B cell (primary cell): ENCODE measurements at regions not wholly inside any gene's neighbourhood (a gene's known extent, or its start where the extent isn't known, plus 50 kb on each side); places are given as distances from the start of the nearest gene placed in this dataset.

ENCODE experiments used
- ATAC-seq: fragments of 200-7000 bp; cut with Tn5 transposase; one replicate; pipeline ENCODE4 v1.10.0; 2021; ENCODE audit warnings: low read depth, mild to moderate bottlenecking, moderate number of reproducible peaks, moderate library complexity
- CTCF ChIA-PET: fragments of 350-600 bp; sonication (Branson Sonifier 250); formaldehyde crosslinking; loops from one replicate; lab custom pipeline; 2021; ENCODE audit warnings: antibody characterized with exemption, inconsistent platforms; lab: Charles Lee
- POLR2A ChIA-PET: fragments of 350-600 bp; sonication (Branson Sonifier 250); formaldehyde crosslinking; loops from one replicate; lab custom pipeline; 2021; ENCODE audit warnings: antibody characterized with exemption; lab: Charles Lee
- DNase-seq: peaks from one replicate; pipeline ENCODE4 v3.0.0; 2013
- H2AFZ ChIP-seq: 2 replicates; pipeline ENCODE4 v1.6.1; 2012; ENCODE audit warnings: mild to moderate bottlenecking, low read depth, low read length; ENCODE audit not compliant: insufficient read depth, poor library complexity, severe bottlenecking
- H3K27ac ChIP-seq, 2 donors: 1 replicate in 1 of 2; 2 replicates in 1 of 2; pipeline ENCODE4 v1.5.1; 2012 to 2013; ENCODE audit warnings: low read length in 2 of 2, mild to moderate bottlenecking in 2 of 2, moderate library complexity in 1 of 2
- H3K27me3 ChIP-seq, 4 experiments: fragments of 200-600 bp in 1 of 4; sonication (generic) in 1 of 4; replicated peaks in 1 of 4; 1 replicate in 2 of 4; 2 replicates in 2 of 4; pipeline versions ENCODE4 v1.6.1 to v1.7.0; 2013 to 2016; ENCODE audit warnings: low read length in 3 of 4, mild to moderate bottlenecking in 2 of 4, mixed read lengths in 1 of 4, moderate library complexity in 1 of 4; ENCODE audit not compliant: insufficient read depth in 4 of 4, control insufficient read depth in 3 of 4; ENCODE audit errors: control extremely low read depth in 1 of 4
- H3K36me3 ChIP-seq, 2 experiments: replicated peaks in 1 of 2; 1 replicate in 1 of 2; 2 replicates in 1 of 2; pipeline versions ENCODE4 v1.6.1 to v1.7.1; 2013; ENCODE audit warnings: low read length in 1 of 2; ENCODE audit not compliant: insufficient read depth in 2 of 2, control insufficient read depth in 1 of 2; ENCODE audit errors: control extremely low read depth in 1 of 2, extremely low read depth in 1 of 2
- H3K4me1 ChIP-seq, 2 donors: fragments of 200-600 bp in 1 of 2; sonication (generic) in 1 of 2; 1 replicate in 1 of 2; 2 replicates in 1 of 2; pipeline versions ENCODE4 v1.5.1 to v1.6.1; 2013 to 2017; ENCODE audit warnings: low read length in 2 of 2; ENCODE audit not compliant: control insufficient read depth in 2 of 2, insufficient read depth in 2 of 2
- H3K4me2 ChIP-seq: replicated peaks from 2 replicates; pipeline ENCODE3; 2012; ENCODE audit warnings: mild to moderate bottlenecking, low read depth, low read length; ENCODE audit not compliant: poor library complexity, severe bottlenecking
- H3K4me3 ChIP-seq, 5 experiments: fragments of 200-600 bp in 1 of 5; sonication (generic) in 1 of 5; 1 replicate in 3 of 5; 2 replicates in 2 of 5; pipeline versions ENCODE4 v1.5.1 to v1.7.0; 2011 to 2016; ENCODE audit warnings: low read length in 4 of 5, mild to moderate bottlenecking in 4 of 5, low read depth in 2 of 5, control low read depth in 1 of 5, moderate library complexity in 1 of 5; ENCODE audit not compliant: insufficient read depth in 1 of 5; ENCODE audit errors: control extremely low read depth in 1 of 5, extremely low read depth in 1 of 5
- H3K79me2 ChIP-seq: fragments of 200-600 bp; sonication (generic); one replicate; pipeline ENCODE4 v1.6.0; 2016; ENCODE audit warnings: low read length; ENCODE audit not compliant: control insufficient read depth, insufficient read depth
- H3K9ac ChIP-seq: fragments of 200-600 bp; sonication (generic); 2 replicates; pipeline ENCODE4 v1.6.1; 2017; ENCODE audit warnings: mild to moderate bottlenecking, low read length, moderate library complexity
- H3K9me3 ChIP-seq, 3 donors: one replicate each; pipeline versions ENCODE4 v1.6.1 to v1.7.1; 2013; ENCODE audit warnings: low read length in 2 of 3; ENCODE audit not compliant: control insufficient read depth in 2 of 3, insufficient read depth in 1 of 3; ENCODE audit errors: control extremely low read depth in 1 of 3
- H4K20me1 ChIP-seq: 2 replicates; pipeline ENCODE4 v1.6.0; 2012; ENCODE audit warnings: mild to moderate bottlenecking, low read length; ENCODE audit not compliant: insufficient read depth, control insufficient read depth, poor library complexity, severe bottlenecking
- H3K27ac Mint-ChIP-seq: one replicate; pipeline ENCODE4 v1.8.0; 2021; ENCODE audit warnings: mixed read lengths
- H3K27me3 Mint-ChIP-seq: one replicate; pipeline ENCODE4 v1.8.0; 2021; ENCODE audit warnings: mixed read lengths
- H3K4me1 Mint-ChIP-seq: one replicate; pipeline ENCODE4 v1.8.0; 2021; ENCODE audit warnings: mixed read lengths
- H3K4me3 Mint-ChIP-seq: one replicate; pipeline ENCODE4 v1.8.0; 2021; ENCODE audit warnings: mixed read lengths
- H3K9me3 Mint-ChIP-seq: one replicate; pipeline ENCODE4 v1.8.0; 2022; ENCODE audit warnings: mixed read lengths; ENCODE audit not compliant: insufficient read depth
- CTCF ChIP-seq: fragments of 200-600 bp; IDR thresholded peaks from one replicate; pipeline ENCODE4 v1.8.0; 2022; ENCODE audit warnings: antibody characterized with exemption, mild to moderate bottlenecking
- EZH2 ChIP-seq: IDR thresholded peaks from 2 replicates; pipeline ENCODE4 v1.6.1; 2012; ENCODE audit warnings: borderline replicate concordance, low read depth, mild to moderate bottlenecking, moderate library complexity, low read length; ENCODE audit not compliant: insufficient read depth, poor library complexity, severe bottlenecking
- WGBS: methylation state at CpG from one replicate; pipeline ENCODE4 v1.1.5; 2013; ENCODE audit warnings: missing lambda C conversion rate; ENCODE audit not compliant: insufficient coverage; 5-methylcytosine and 5-hydroxymethylcytosine counted together
- intact Hi-C: fragments of 100-400 bp; cut with micrococcal nuclease; formaldehyde crosslinking; loops from one replicate; pipeline ENCODE4 v1.10.0; 2022

DNA sequence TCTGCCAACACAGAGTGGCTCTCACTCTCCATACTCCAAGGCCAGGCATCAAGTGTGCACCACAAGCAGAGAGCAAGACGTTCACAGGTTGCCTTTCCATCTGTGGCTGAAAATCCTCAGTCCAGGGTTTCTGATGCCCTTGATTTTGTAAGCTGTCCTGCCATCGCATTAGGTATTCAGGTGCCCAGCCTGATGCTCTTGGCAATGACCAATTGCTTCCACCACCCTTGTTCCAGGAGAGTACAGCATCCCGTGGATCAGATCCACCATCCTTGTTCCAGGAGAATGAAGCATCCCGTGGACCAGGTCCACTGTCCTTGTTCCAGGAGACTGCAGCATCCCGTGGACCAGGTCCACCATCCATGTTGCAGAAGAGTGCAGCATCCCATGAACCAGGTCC is 133.4 kb upstream of the GPC1 start:
- DNase-seq (no peak), ATAC-seq (no peak)
- no peaks in the 10 kb centered on the region for H3K9me3 Mint-ChIP-seq
- Histone ChIP-seq H2AFZ (no peak overlapping the region), H3K36me3 (no peaks in the 10 kb centered on the region), H3K4me2 (no peak overlapping the region), H3K9me3 (no peaks in the 10 kb centered on the region), H3K27me3 (no peaks in the 10 kb centered on the region), H3K27ac (no peak overlapping the region), H3K9ac (no peak overlapping the region), H3K79me2 (no peaks in the 10 kb centered on the region), H3K4me3 (no peak overlapping the region), H4K20me1 (no peaks in the 10 kb centered on the region), H3K4me1 (no peaks in the 10 kb centered on the region)
- ChIA-PET POLR2A (no interaction called here), CTCF (no interaction called here)
- TF ChIP-seq EZH2: no peak
- TF ChIP-seq CTCF: no peak
- WGBS: 93% methylated on average over 3 of the region's 5 CpGs
- intact Hi-C loops: no loop called here
- H3K4me1 Mint-ChIP-seq: no peaks in the 10 kb centered on the region
- H3K27me3 Mint-ChIP-seq: peaks cover 12% of the 10 kb centered on the region
- no peak overlapping the region for H3K4me3 Mint-ChIP-seq
- H3K27ac Mint-ChIP-seq: no peak overlapping the region

GRCh38 chr2:240302933-240303595 is 132.4 kb upstream of the GPC1 start:
- TF ChIP-seq EZH2 (no peak), CTCF (no peak)
- intact Hi-C loops: no loop called here
- Histone ChIP-seq H3K27me3 (no peaks in the 10 kb centered on the region), H3K36me3 (no peaks in the 10 kb centered on the region), H3K4me3 (no peak overlapping the region), H2AFZ (no peak overlapping the region), H4K20me1 (no peaks in the 10 kb centered on the region), H3K4me2 (no peak overlapping the region), H3K27ac (no peak overlapping the region), H3K4me1 (no peaks in the 10 kb centered on the region), H3K79me2 (no peaks in the 10 kb centered on the region), H3K9ac (no peak overlapping the region), H3K9me3 (no peaks in the 10 kb centered on the region)
- DNase-seq: no peak
- ATAC-seq: no peak
- H3K4me1 Mint-ChIP-seq: no peaks in the 10 kb centered on the region
- H3K9me3 Mint-ChIP-seq: no peaks in the 10 kb centered on the region
- H3K27me3 Mint-ChIP-seq: peaks cover 12% of the 10 kb centered on the region
- CTCF ChIA-PET: no interaction called here
- no CpG with 5 or more reads among the region's 2 CpGs for WGBS
- no peak overlapping the region for H3K27ac Mint-ChIP-seq
- H3K4me3 Mint-ChIP-seq: no peak overlapping the region
- POLR2A ChIA-PET: no interaction called here
